ENCODE measurements at regions not wholly inside any gene's neighbourhood (a gene's known extent, or its start where the extent isn't known, plus 50 kb on each side); places are given as distances from the start of the nearest gene placed in this dataset.
"Not testable (repeated sequence)": the region's sequence is repeated elsewhere in the genome, so short reads cannot be mapped to it uniquely, and the experiment has no call there.

- DNase-seq: no peak
These were observed 221.9 kb upstream of the C1orf174 start for GRCh38 chr1:4121834-4122512.

GRCh38 chr1:4122513-4123160 is 222.6 kb upstream of the C1orf174 start:
- no peak for DNase-seq

- no peak for DNase-seq
These were observed 224.6 kb upstream of the C1orf174 start for GRCh38 chr1:4124631-4125145.

GRCh38 chr1:4126251-4126650 is 226.2 kb upstream of the C1orf174 start:
- no peak for DNase-seq

- no peak for DNase-seq
These were observed 226.9 kb upstream of the C1orf174 start for GRCh38 chr1:4126731-4127591.

GRCh38 chr1:4127592-4128140 is 227.6 kb upstream of the C1orf174 start:
- no peak for DNase-seq

- no peak for DNase-seq
These were observed 228.5 kb upstream of the C1orf174 start for GRCh38 chr1:4128616-4129015.

GRCh38 chr1:4129693-4130092 is 229.6 kb upstream of the C1orf174 start:
- DNase-seq: no peak

GRCh38 chr1:4130096-4130495 is 230.0 kb upstream of the C1orf174 start:
- no peak for DNase-seq

GRCh38 chr1:4131734-4132133 is 231.7 kb upstream of the C1orf174 start:
- DNase-seq: no peak

GRCh38 chr1:4132352-4133296 is 232.6 kb upstream of the C1orf174 start:
- DNase-seq: no peak

- no peak for DNase-seq
These were observed 233.3 kb upstream of the C1orf174 start for GRCh38 chr1:4133297-4133938.

GRCh38 chr1:4133939-4134321 is 233.9 kb upstream of the C1orf174 start:
- DNase-seq: no peak

- not testable (repeated sequence) for DNase-seq
These were observed 235.8 kb upstream of the C1orf174 start for GRCh38 chr1:4135853-4136252.

GRCh38 chr1:4137621-4138415 is 237.7 kb upstream of the C1orf174 start:
- DNase-seq: no peak

- DNase-seq: no peak
These were observed 239.6 kb upstream of the C1orf174 start for GRCh38 chr1:4139646-4140045.

- no peak for DNase-seq
These were observed 240.2 kb upstream of the C1orf174 start for GRCh38 chr1:4140241-4140640.

GRCh38 chr1:4140821-4141220 is 240.7 kb upstream of the C1orf174 start:
- no peak for DNase-seq

- no peak for DNase-seq
These were observed 244.4 kb upstream of the C1orf174 start for GRCh38 chr1:4144349-4144971.

- no peak for DNase-seq
These were observed 246.0 kb upstream of the C1orf174 start for GRCh38 chr1:4146101-4146500.

Measured in activated T-cell treated with anti-CD3 and anti-CD28 coated beads, Interleukin-2, amount 50 U/mL, for 48 hours (primary cell).